Ureter (tissue), 1 donor: ENCODE measurements at regions not wholly inside any gene's neighbourhood (a gene's known extent, or its start where the extent isn't known, plus 50 kb on each side); places are given as distances from the start of the nearest gene placed in this dataset.
A peak's percentile ranks its signal among the peaks of the same experiment; 100 is the strongest.
"Not testable (repeated sequence)": the region's sequence is repeated elsewhere in the genome, so short reads cannot be mapped to it uniquely, and the experiment has no call there.

Experiments used
- DNase-seq: peaks from one replicate; pipeline ENCODE4 v3.0.0-alpha.2; 2020; ENCODE audit warnings: low spot score
- donor health status: DM: yes; HTN: yes; CAD: no.

- no peak for DNase-seq
Observed at GRCh38 chr2:185265747-185266146, 472.9 kb upstream of the FSIP2 start.

- DNase-seq, result no peak
Observed at GRCh38 chr2:185268651-185269050, 470.0 kb upstream of the FSIP2 start.

GRCh38 chr2:185274718-185275484 is 463.7 kb upstream of the FSIP2 start:
- DNase-seq, result no peak

- DNase-seq, result not testable (repeated sequence)
Observed at GRCh38 chr2:185275979-185276378, 462.6 kb upstream of the FSIP2 start.

GRCh38 chr2:185278761-185279160 is 459.8 kb upstream of the FSIP2 start:
- DNase-seq, result no peak

- DNase-seq, result no peak
Observed at GRCh38 chr2:185279999-185280398, 458.6 kb upstream of the FSIP2 start.

GRCh38 chr2:185284696-185285095 is 453.9 kb upstream of the FSIP2 start:
- no peak for DNase-seq

GRCh38 chr2:185290012-185290411 is 448.6 kb upstream of the FSIP2 start:
- not testable (repeated sequence) for DNase-seq

- DNase-seq, result peak; percentile 52
Observed at GRCh38 chr2:185291035-185291647, 447.5 kb upstream of the FSIP2 start.

- no peak for DNase-seq
Observed at GRCh38 chr2:185299867-185300266, 438.7 kb upstream of the FSIP2 start.

GRCh38 chr2:185306119-185306518 is 432.5 kb upstream of the FSIP2 start:
- no peak for DNase-seq

- no peak for DNase-seq
Observed at GRCh38 chr2:185316383-185316782, 422.2 kb upstream of the FSIP2 start.

- no peak for DNase-seq
Observed at GRCh38 chr2:185318271-185318724, 420.3 kb upstream of the FSIP2 start.

GRCh38 chr2:185335879-185336278 is 402.7 kb upstream of the FSIP2 start:
- DNase-seq, result no peak

- no peak for DNase-seq
Observed at GRCh38 chr2:185337033-185337432, 401.6 kb upstream of the FSIP2 start.

- no peak for DNase-seq
Observed at GRCh38 chr2:185338104-185338503, 400.5 kb upstream of the FSIP2 start.

GRCh38 chr2:185347445-185347844 is 391.2 kb upstream of the FSIP2 start:
- no peak for DNase-seq

GRCh38 chr2:185360776-185361175 is 377.8 kb upstream of the FSIP2 start:
- no peak for DNase-seq

GRCh38 chr2:185372188-185372587 is 366.4 kb upstream of the FSIP2 start:
- no peak for DNase-seq

- no peak for DNase-seq
Observed at GRCh38 chr2:185373229-185373628, 365.4 kb upstream of the FSIP2 start.

- no peak for DNase-seq
Observed at GRCh38 chr2:185374878-185375277, 363.7 kb upstream of the FSIP2 start.

- no peak for DNase-seq
Observed at GRCh38 chr2:185375731-185376130, 362.9 kb upstream of the FSIP2 start.

- no peak for DNase-seq
Observed at GRCh38 chr2:185381631-185382030, 357.0 kb upstream of the FSIP2 start.
